HCT116 (cell line): ENCODE measurements at regions not wholly inside any gene's neighbourhood (a gene's known extent, or its start where the extent isn't known, plus 50 kb on each side); places are given as distances from the start of the nearest gene placed in this dataset.

Experiments used
- ATAC-seq: fragments of 200-7000 bp; cut with Tn5 transposase; 2 replicates; pipeline ENCODE4 v1.9.1; 2020; ENCODE audit warnings: mild to moderate bottlenecking, moderate library complexity
- BruUV-seq: library from RNA; stranded (reverse); fragments of 400-500 nt; replicated peaks from 2 replicates; lab custom pipeline; 2021; lab: Mats Ljungman, UMichigan
- CTCF ChIA-PET: fragments of 300-600 bp; sonication (Branson Sonifier 250); formaldehyde crosslinking; loops from one replicate; lab custom pipeline; 2021; ENCODE audit warnings: antibody characterized with exemption; lab: Charles Lee
- POLR2A ChIA-PET: fragments of 300-600, 350-600 bp; sonication (Branson Sonifier 250); formaldehyde crosslinking; loops from one replicate; lab custom pipeline; 2021; ENCODE audit warnings: antibody characterized with exemption; lab: Charles Lee
- RAD21 ChIA-PET, 2 experiments: fragments of 300-600 bp; sonication (Branson Sonifier 250); formaldehyde crosslinking; loops; one replicate each; lab custom pipeline; 2023; ENCODE audit warnings: low total read pairs in 2 of 2; ENCODE audit not compliant: uncharacterized antibody in 2 of 2, unreplicated experiment in 2 of 2, low non-redundant PET in 1 of 2; lab: Charles Lee
- DNase-seq: peaks from one replicate; pipeline ENCODE4 v3.0.0-alpha.2; 2010; ENCODE audit warnings: low read depth, low spot score
- H2AFZ ChIP-seq: fragments of 200-600 bp; shearing (Covaris generic), sonication (generic); 2 replicates; pipeline ENCODE4 v1.6.1; 2017; ENCODE audit warnings: low read depth, mixed run types, mixed read lengths, antibody characterized with exemption, low read length; ENCODE audit not compliant: poor library complexity, severe bottlenecking
- H3K27ac ChIP-seq: 2 replicates; pipeline ENCODE4 v1.5.1; 2012; ENCODE audit warnings: low read depth, low read length
- H3K27me3 ChIP-seq: fragments of 200-600 bp; sonication (generic); 2 replicates; pipeline ENCODE4 v1.6.1; 2016; ENCODE audit warnings: mixed run types, low read length, mixed read lengths; ENCODE audit not compliant: insufficient read depth
- H3K36me3 ChIP-seq, 2 experiments: fragments of 200-500 bp in 1 of 2; fragments of 200-600 bp in 1 of 2; sonication (Bioruptor generic) in 1 of 2; sonication (generic) in 1 of 2; 2 replicates each; pipeline versions ENCODE4 v1.5.1 to v1.6.1; 2014 to 2016; ENCODE audit warnings: low read length in 2 of 2, inconsistent platforms in 1 of 2, mixed read lengths in 1 of 2, mixed run types in 1 of 2; ENCODE audit not compliant: insufficient read depth in 2 of 2, control insufficient read depth in 1 of 2
- H3K4me1 ChIP-seq, 2 experiments: fragments of 200-600 bp in 1 of 2; sonication (generic) in 1 of 2; 2 replicates each; pipeline versions ENCODE4 v1.5.1 to v1.6.1; 2012 to 2017; ENCODE audit warnings: low read length in 2 of 2, inconsistent platforms in 1 of 2, mild to moderate bottlenecking in 1 of 2, mixed read lengths in 1 of 2, mixed run types in 1 of 2, moderate library complexity in 1 of 2; ENCODE audit not compliant: insufficient read depth in 2 of 2, control insufficient read depth in 1 of 2
- H3K4me2 ChIP-seq: fragments of 200-600 bp; sonication (generic); 2 replicates; pipeline ENCODE4 v1.6.1; 2017; ENCODE audit warnings: mixed run types, low read length, mixed read lengths
- H3K4me3 ChIP-seq, 2 experiments: fragments of 200-600 bp in 1 of 2; sonication (generic) in 1 of 2; replicated peaks in 1 of 2; 2 replicates each; pipeline ENCODE4 v1.5.1; 2011 to 2016; ENCODE audit warnings: low read length in 2 of 2, control low read depth in 1 of 2, low read depth in 1 of 2, mild to moderate bottlenecking in 1 of 2, mixed read lengths in 1 of 2, mixed run types in 1 of 2
- H3K79me2 ChIP-seq: fragments of 200-600 bp; sonication (generic); 2 replicates; pipeline ENCODE4 v1.6.1; 2017; ENCODE audit warnings: mild to moderate bottlenecking, mixed run types, low read length, moderate library complexity, mixed read lengths; ENCODE audit not compliant: insufficient read depth
- H3K9ac ChIP-seq: fragments of 200-600 bp; sonication (generic); 2 replicates; pipeline ENCODE4 v1.6.1; 2016; ENCODE audit warnings: low read length, mixed read lengths
- H3K9me2 ChIP-seq: fragments of 200-600 bp; sonication (generic), shearing (Covaris generic); 2 replicates; pipeline ENCODE4 v1.6.1; 2017; ENCODE audit warnings: mixed run types, mild to moderate bottlenecking, moderate library complexity; ENCODE audit not compliant: insufficient read depth
- H3K9me3 ChIP-seq, 2 experiments: fragments of 200-500 bp in 1 of 2; fragments of 200-600 bp in 1 of 2; sonication (Bioruptor generic) in 1 of 2; sonication (generic) in 1 of 2; 2 replicates each; pipeline ENCODE4 v1.6.1; 2014 to 2017; ENCODE audit warnings: low read length in 2 of 2, mixed read lengths in 2 of 2, inconsistent platforms in 1 of 2, low read depth in 1 of 2, mild to moderate bottlenecking in 1 of 2, mixed run types in 1 of 2, moderate library complexity in 1 of 2; ENCODE audit not compliant: control insufficient read depth in 1 of 2, insufficient read depth in 1 of 2
- H4K20me1 ChIP-seq: fragments of 200-600 bp; sonication (generic), shearing (Covaris generic); 2 replicates; pipeline ENCODE4 v1.6.1; 2017; ENCODE audit warnings: mixed run types, mild to moderate bottlenecking, moderate library complexity; ENCODE audit not compliant: insufficient read depth
- CEBPB ChIP-seq: IDR thresholded peaks from 2 replicates; pipeline ENCODE4 v1.6.1; 2012; ENCODE audit warnings: low read depth
- EZH2 ChIP-seq: fragments of 200-600 bp; sonication (generic); IDR thresholded peaks from 2 replicates; pipeline ENCODE4 v1.6.1; 2017; ENCODE audit warnings: antibody characterized with exemption, mixed run types
- EZH2phosphoT487 ChIP-seq: fragments of 200-600 bp; IDR thresholded peaks from 2 replicates; pipeline ENCODE4 v1.6.1; 2018; ENCODE audit warnings: antibody characterized with exemption, borderline replicate concordance
- POLR2AphosphoS5 ChIP-seq: IDR thresholded peaks from 2 replicates; pipeline ENCODE4 v1.6.1; 2011; ENCODE audit warnings: mild to moderate bottlenecking, low read depth, low read length, moderate library complexity
- SP1 ChIP-seq: IDR thresholded peaks from 2 replicates; pipeline ENCODE4 v1.6.1; 2012; ENCODE audit warnings: low read depth
- SRF ChIP-seq: IDR thresholded peaks from 2 replicates; pipeline ENCODE4 v1.6.1; 2012; ENCODE audit warnings: low read depth
- ZBTB33 ChIP-seq: IDR thresholded peaks from 2 replicates; pipeline ENCODE4 v1.6.1; 2011; ENCODE audit warnings: mild to moderate bottlenecking, low read length, moderate library complexity; ENCODE audit not compliant: insufficient replicate concordance; ENCODE audit errors: extremely low read depth
- ZFX ChIP-seq: fragments of 450-650 bp; IDR thresholded peaks from 2 replicates; pipeline ENCODE4 v1.6.1; 2017
- intact Hi-C: fragments of 100-400 bp; cut with micrococcal nuclease; formaldehyde crosslinking; loops from 2 replicates; pipeline ENCODE4 v1.10.0; 2022
- TF ChIP-seq, protein P1 (sequence below), 3 experiments: fragments of 200-600 bp in 1 of 3; sonication (generic) in 1 of 3; IDR thresholded peaks in 2 of 3; conservative IDR thresholded peaks in 1 of 3; 2 replicates each; pipeline ENCODE4 v1.5.1; 2012 to 2017; ENCODE audit warnings: low read depth in 2 of 3, low read length in 2 of 3, antibody characterized with exemption in 1 of 3, borderline replicate concordance in 1 of 3, control low read depth in 1 of 3, mild to moderate bottlenecking in 1 of 3, mixed read lengths in 1 of 3, mixed run types in 1 of 3, moderate library complexity in 1 of 3; ENCODE audit not compliant: insufficient read depth in 1 of 3

GRCh38 chr12:47422611-47423010 is 283.2 kb downstream of the RPAP3 start:
- Histone ChIP-seq H3K27ac (no peak overlapping the region), H3K4me1 (no peaks in the 10 kb centered on the region), H3K9me2 (0 out of 2 replicates have a peak, but pooled peaks cover 2% of the 10 kb centered on the region), H3K4me3 (no peak overlapping the region), H3K9ac (no peak overlapping the region), H2AFZ (no peak overlapping the region), H3K79me2 (no peaks in the 10 kb centered on the region), H3K27me3 (no peaks in the 10 kb centered on the region), H3K9me3 (no peaks in the 10 kb centered on the region), H3K4me2 (no peak overlapping the region), H3K36me3 (no peaks in the 10 kb centered on the region), H4K20me1 (no peaks in the 10 kb centered on the region)
- intact Hi-C loops: no loop called here
- ChIA-PET POLR2A (no interaction called here), CTCF (no interaction called here), RAD21 (no interaction called here)
- TF ChIP-seq EZH2phosphoT487 (no peak), ZFX (no peak), ZBTB33 (no peak), SRF (no peak), SP1 (no peak), EZH2 (no peak), CEBPB (no peak), POLR2AphosphoS5 (no peak)
- TF ChIP-seq, protein P1, sequence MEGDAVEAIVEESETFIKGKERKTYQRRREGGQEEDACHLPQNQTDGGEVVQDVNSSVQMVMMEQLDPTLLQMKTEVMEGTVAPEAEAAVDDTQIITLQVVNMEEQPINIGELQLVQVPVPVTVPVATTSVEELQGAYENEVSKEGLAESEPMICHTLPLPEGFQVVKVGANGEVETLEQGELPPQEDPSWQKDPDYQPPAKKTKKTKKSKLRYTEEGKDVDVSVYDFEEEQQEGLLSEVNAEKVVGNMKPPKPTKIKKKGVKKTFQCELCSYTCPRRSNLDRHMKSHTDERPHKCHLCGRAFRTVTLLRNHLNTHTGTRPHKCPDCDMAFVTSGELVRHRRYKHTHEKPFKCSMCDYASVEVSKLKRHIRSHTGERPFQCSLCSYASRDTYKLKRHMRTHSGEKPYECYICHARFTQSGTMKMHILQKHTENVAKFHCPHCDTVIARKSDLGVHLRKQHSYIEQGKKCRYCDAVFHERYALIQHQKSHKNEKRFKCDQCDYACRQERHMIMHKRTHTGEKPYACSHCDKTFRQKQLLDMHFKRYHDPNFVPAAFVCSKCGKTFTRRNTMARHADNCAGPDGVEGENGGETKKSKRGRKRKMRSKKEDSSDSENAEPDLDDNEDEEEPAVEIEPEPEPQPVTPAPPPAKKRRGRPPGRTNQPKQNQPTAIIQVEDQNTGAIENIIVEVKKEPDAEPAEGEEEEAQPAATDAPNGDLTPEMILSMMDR (IDR thresholded peaks at IDR 0.05 in 2 of 3, conservative IDR thresholded peaks at IDR 0.05 in 1 of 3; ENCODE audit: borderline replicate concordance in 1 of 3, insufficient read depth in 1 of 3, low read depth in 2 of 3, low read length in 2 of 3): no peak
- no peak for ATAC-seq
- BruUV-seq: no TSS peak
- DNase-seq: no peak
